Mesodermal cell (in vitro differentiated cells): ENCODE measurements at regions not wholly inside any gene's neighbourhood (a gene's known extent, or its start where the extent isn't known, plus 50 kb on each side); places are given as distances from the start of the nearest gene placed in this dataset.
"Not testable (repeated sequence)": the region's sequence is repeated elsewhere in the genome, so short reads cannot be mapped to it uniquely, and the experiment has no call there.

Experiments
- H3K27ac ChIP-seq: 2 replicates; pipeline ENCODE4 v1.7.0; 2013; ENCODE audit warnings: mild to moderate bottlenecking, low read depth, low read length, moderate library complexity; ENCODE audit not compliant: severe bottlenecking
- H3K36me3 ChIP-seq: 2 replicates; pipeline ENCODE4 v1.7.1; 2013; ENCODE audit warnings: mild to moderate bottlenecking, low read length, moderate library complexity; ENCODE audit not compliant: control insufficient read depth, insufficient read depth
- H3K4me1 ChIP-seq: one replicate; pipeline ENCODE4 v1.7.1; 2013; ENCODE audit warnings: mild to moderate bottlenecking, low read length; ENCODE audit not compliant: insufficient read depth, control insufficient read depth, poor library complexity, severe bottlenecking
- H3K4me3 ChIP-seq: 2 replicates; pipeline ENCODE4 v1.7.0; 2013; ENCODE audit warnings: low read length, control low read depth, mild to moderate bottlenecking; ENCODE audit not compliant: insufficient read depth, poor library complexity, severe bottlenecking; ENCODE audit errors: extremely low read depth
- H3K9me3 ChIP-seq: 2 replicates; pipeline ENCODE4 v1.7.1; 2013; ENCODE audit warnings: mild to moderate bottlenecking, low read length, moderate library complexity; ENCODE audit not compliant: control insufficient read depth
- WGBS, 2 experiments: methylation state at CpG; one replicate each; pipeline ENCODE4 v1.1.5; 2013; ENCODE audit warnings: missing lambda C conversion rate in 2 of 2; ENCODE audit not compliant: insufficient coverage in 2 of 2; 5-methylcytosine and 5-hydroxymethylcytosine counted together

DNA sequence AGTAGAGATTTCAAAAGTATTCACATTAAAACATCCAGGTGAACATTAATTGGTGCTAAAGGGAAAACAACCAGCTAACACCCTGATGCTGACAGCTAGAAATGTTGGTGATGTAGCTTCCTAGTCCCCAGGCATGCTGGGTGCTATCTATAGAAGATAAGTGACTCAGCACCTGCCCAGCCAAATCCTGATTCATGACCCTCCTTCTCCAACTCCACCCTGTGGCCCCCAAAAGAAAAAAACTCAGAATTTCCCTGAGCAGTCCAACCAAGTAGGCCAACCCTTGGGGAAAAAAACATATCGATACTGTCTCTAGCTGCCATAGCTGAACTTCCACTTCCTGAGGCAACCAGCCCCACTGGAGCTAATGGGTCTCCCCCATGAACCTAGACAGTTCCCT is 197.6 kb upstream of the KLF3 start:
- Histone ChIP-seq H3K4me1 (no peaks in the 10 kb centered on the region), H3K9me3 (peaks cover 4% of the 10 kb centered on the region), H3K4me3 (no peak overlapping the region), H3K36me3 (no peaks in the 10 kb centered on the region), H3K27ac (no peak overlapping the region)
- WGBS, 2 experiments, result 100% methylated on average over 1 of the region's 1 CpG; no CpG with 5 or more reads in 1 of the 2 experiments

DNA sequence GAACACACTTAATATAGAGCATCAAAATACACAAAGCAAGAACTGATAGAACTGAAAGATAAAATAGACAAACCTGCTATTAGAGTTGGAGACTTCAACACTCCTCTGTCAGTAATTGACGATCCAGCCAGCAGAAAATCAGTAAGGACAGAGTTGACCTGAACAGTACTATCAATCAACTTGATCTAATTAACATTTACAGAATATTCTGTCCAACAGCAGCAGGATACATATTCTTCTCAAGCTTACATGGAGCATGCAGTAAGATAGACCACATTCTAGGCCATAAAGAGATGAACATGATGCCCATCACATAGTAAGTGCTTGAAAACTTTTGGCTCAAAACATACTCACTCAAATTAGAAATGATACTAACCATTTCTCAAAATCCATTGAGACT is 196.7 kb upstream of the KLF3 start:
- 90% methylated on average over 1 of the region's 1 CpG; no CpG with 5 or more reads in 1 of the 2 experiments for WGBS, 2 experiments

DNA sequence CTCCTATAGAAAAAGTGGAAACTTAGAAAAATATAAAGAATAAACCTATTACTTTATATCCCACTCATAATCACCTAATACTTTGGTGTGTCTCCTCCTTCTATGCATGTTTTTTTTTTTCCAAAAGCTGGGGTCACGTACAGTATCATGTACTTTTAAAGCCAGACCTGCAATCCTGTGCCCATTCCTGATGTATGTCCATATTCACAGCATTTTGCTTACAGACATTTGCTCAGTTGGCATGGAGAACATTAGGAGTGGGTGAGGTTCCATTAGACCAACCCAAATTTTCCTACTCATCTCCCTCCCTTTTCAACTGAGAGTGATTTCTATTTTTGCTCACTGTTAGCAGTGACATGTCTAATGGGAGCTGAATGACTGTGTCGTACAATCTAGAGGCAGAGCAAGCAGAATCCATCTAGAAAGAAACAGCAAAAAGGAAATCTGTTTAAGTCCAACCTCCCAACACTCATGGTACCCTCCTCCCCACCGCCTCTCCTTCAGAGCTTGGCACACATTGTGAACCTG is 195.6 kb upstream of the KLF3 start:
- no peaks in the 10 kb centered on the region for H3K4me1 ChIP-seq
- 90 to 100% methylated on average over 2 to 3 of the region's 3 CpGs for WGBS, 2 experiments
- H3K36me3 ChIP-seq, result no peaks in the 10 kb centered on the region

More for the DNA sequence above, 196.7 kb upstream of the KLF3 start:
- Histone ChIP-seq H3K27ac (no peak overlapping the region), H3K4me1 (no peaks in the 10 kb centered on the region), H3K36me3 (no peaks in the 10 kb centered on the region), H3K4me3 (no peak overlapping the region), H3K9me3 (peaks cover 4% of the 10 kb centered on the region)

DNA sequence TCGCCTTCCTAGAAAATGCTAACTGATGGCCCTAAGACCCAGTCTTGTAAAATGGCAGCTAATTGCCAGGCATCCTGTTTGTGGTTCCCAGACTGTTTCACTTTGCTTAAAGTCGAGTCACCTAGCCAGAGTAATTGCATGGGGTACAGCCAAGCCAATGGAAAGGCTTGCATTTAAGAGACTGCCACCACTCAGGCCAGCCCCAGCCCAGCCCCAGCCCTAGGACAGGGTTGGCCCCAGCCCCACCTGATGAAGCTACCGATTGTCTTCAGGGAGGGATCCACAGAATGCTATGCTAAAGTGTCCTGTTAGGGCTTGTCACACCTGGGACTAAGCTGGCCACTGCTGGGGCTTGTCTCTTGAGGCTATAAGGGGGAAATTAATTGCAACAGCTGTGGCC is 194.6 kb upstream of the KLF3 start:
- Histone ChIP-seq H3K36me3 (no peaks in the 10 kb centered on the region), H3K27ac (no peak overlapping the region), H3K4me1 (no peaks in the 10 kb centered on the region), H3K9me3 (peaks cover 4% of the 10 kb centered on the region), H3K4me3 (no peak overlapping the region)
- 80 to 89% methylated on average over 2 to 3 of the region's 3 CpGs for WGBS, 2 experiments

More for the DNA sequence above, 195.6 kb upstream of the KLF3 start:
- Histone ChIP-seq H3K9me3 (peaks cover 4% of the 10 kb centered on the region), H3K4me3 (no peak overlapping the region), H3K27ac (no peak overlapping the region)

DNA sequence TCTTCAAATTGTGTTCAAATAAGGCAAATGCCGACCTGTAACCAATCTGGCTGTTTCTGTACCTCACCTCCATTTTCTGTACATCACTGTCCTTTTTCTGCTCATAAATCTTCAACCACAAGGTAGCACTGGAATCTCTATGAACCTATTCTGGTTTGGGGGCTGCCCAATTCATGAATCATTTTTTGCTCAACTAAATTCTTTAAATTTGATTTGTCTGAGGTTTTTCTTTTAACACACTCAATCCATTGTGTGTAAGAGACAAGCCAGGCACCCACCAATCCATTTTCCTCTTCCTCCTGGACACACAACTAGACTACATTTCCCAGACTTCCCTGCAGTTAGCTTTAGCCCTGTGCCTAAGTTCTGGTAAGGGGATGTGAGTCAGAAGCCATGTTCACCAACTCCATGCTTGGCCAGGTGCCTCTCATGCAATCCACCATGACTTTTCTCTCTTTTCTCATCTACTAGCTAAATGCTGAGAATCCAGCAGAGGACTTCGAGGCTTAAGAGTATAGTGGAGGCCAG is 193.2 kb upstream of the KLF3 start:
- no CpG with 5 or more reads among the region's 2 CpGs for WGBS, 2 experiments
- Histone ChIP-seq H3K9me3 (peaks cover 4% of the 10 kb centered on the region), H3K27ac (no peak overlapping the region), H3K36me3 (no peaks in the 10 kb centered on the region), H3K4me3 (no peak overlapping the region), H3K4me1 (no peaks in the 10 kb centered on the region)

DNA sequence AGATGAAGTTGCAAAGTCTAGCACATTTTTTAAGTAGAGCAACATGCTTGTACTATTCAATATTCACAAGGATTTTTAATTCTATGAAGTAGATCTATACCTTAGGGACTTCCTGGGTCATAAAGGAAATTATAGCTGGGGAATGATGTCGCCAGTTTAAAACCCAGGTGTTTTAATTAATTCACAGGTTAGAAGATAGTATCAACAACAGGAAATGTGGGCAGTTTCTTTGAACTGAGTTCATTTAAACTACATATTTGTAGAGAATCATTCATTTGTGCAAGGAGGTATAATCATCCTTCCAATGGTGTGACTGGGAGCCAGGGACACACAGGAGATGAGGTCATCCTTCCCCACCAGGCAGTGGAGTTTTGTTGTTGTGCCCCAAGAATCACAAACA is 181.3 kb upstream of the KLF3 start:
- Histone ChIP-seq H3K4me1 (no peaks in the 10 kb centered on the region), H3K4me3 (no peak overlapping the region), H3K27ac (no peak overlapping the region), H3K36me3 (no peaks in the 10 kb centered on the region), H3K9me3 (no peaks in the 10 kb centered on the region)
- 100% methylated on average over 1 of the region's 1 CpG; no CpG with 5 or more reads in 1 of the 2 experiments for WGBS, 2 experiments

DNA sequence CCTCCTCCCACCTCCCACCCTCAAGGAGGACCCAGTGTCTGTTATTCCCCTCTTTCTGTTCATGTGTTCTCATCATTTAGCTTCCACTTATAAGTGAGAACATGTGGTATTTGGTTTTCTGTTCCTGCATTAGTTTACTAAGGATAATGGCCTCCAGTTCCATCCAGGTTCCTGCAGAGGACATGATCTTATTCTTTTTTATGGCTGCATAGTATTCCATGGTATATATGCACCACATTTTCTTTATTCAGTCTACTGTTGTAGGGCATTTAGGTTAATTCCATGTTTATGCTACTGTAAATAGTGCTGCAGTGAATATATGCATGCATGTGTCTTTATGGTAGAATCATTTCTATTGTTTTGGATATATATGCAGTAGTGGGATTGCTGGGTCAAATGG is 180.4 kb upstream of the KLF3 start:
- H3K27ac ChIP-seq, H3K9me3 ChIP-seq, H3K4me3 ChIP-seq, H3K4me1 ChIP-seq, H3K36me3 ChIP-seq: not testable (repeated sequence)

DNA sequence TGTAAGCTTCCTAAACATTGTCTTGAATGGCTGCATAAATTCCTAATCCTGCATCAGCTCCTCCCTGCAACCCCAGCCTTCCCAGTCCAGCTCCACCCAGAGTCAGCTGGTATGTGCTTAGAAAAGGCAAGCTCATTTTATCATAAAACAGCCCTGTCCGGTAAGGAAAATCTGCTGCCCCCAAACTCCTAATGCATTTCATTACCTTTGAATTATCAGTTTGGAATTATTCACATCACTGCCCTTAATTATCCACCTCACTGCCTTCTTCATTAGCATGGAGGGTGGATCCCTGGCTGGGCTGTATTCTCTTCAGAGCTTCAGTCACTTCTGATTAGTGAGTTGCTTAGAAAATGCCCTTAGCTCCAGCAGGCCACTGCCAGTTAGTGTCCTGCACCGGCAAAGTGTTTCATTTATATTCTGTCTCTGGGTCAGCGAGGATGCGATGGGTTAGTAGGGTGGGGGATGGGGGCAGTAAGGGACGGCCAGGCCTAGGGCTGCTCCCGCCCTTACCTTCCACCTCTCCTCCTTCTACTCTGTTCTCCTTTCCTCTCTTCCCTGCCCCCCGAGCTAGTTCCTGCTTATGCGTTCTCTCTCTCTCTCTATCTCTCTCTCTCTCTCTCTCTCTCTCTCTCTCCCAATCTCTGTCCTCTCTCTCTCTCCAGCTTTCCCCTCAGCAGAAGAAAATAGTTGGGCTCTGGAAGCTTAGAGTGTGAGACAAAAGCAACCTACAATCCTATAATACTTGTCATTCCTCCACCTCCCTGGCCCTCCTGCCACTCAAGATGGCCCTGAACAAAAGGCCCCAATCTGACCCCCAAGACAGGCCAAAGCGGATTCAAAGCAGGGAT is 174.8 kb upstream of the KLF3 start:
- no peak overlapping the region for H3K4me3 ChIP-seq
- H3K4me1 ChIP-seq, result peaks cover 22% of the 10 kb centered on the region
- H3K36me3 ChIP-seq, result no peaks in the 10 kb centered on the region
- H3K9me3 ChIP-seq, result no peaks in the 10 kb centered on the region
- 6 to 18% methylated on average over 2 to 4 of the region's 9 CpGs for WGBS, 2 experiments
- peak overlapping the region; percentile 88 for H3K27ac ChIP-seq

DNA sequence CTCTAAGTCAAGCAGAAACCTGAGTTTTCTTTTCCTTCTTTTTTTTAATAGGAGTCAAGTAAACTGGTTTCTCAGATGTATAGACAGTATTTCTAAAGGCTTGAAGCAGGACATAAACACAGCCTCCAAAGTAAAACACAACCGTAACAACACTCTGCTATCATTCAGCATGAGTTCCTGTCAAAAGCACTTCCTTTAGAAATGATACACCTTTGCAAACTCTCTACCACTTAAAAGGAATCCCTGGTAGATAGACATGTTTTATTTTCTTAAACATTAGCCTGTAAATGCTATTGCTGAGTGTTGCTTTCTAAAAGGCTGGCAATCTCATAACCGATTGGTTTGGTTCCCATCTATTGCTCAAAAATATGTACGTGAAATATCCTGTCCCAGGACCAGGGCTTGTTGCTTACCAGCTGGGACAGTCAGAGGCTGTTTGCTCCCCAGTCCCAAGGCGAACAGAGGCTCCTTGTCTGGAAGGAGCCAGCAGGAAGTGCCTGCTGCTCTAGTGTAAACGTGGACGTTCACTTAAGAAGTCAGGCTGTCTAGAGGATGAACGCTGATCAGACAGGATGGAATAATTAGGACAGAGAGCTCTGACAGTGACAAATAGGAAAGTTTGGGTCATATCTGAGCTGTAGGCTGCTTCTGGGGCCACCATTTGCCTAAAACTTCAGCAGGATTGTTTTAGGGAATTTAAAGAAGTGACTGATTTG is 173.9 kb upstream of the KLF3 start:
- Histone ChIP-seq H3K4me1 (peaks cover 22% of the 10 kb centered on the region), H3K9me3 (no peaks in the 10 kb centered on the region), H3K27ac (peak overlapping the region; percentile 88), H3K36me3 (no peaks in the 10 kb centered on the region), H3K4me3 (no peak overlapping the region)
- 38 to 44% methylated on average over 6 of the region's 7 CpGs for WGBS, 2 experiments

DNA sequence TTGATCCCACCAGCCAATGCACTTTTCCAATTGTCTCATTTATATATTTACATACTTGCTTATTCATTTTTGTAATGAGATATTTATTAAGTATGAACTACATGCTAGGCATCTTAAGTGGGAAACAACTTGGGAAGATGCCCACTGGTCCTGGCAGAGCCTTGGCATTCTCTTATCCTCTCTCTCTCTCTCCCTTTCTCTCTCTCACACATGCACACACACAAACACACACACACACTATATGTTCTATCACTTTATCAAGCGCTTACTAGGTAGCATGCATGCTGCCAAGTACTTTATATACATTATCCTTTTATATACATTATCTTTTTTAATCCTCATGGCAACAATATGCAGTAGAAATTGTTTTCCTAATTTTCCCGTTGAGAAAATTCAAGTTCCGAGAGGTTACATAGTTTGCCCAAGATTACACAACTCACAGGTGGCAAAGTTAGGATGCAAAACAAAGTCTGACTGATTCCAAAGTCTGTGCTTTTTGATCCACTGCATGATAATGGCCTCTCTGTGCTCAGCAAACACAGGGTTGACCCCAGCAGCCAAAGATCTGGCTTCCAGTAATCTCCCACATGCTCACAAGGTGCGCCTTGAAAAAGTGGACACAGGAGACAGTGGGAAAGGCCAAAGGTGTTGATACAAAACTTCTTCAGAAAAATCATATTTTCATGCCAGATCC is 173.1 kb upstream of the KLF3 start:
- peaks cover 22% of the 10 kb centered on the region for H3K4me1 ChIP-seq
- no peaks in the 10 kb centered on the region for H3K9me3 ChIP-seq
- no peak overlapping the region for H3K4me3 ChIP-seq
- 74 to 96% methylated on average over 2 to 3 of the region's 4 CpGs for WGBS, 2 experiments
- H3K36me3 ChIP-seq, result no peaks in the 10 kb centered on the region
- peak overlapping the region; percentile 88 for H3K27ac ChIP-seq
